GM21360 (cell line): ENCODE measurements at regions not wholly inside any gene's neighbourhood (a gene's known extent, or its start where the extent isn't known, plus 50 kb on each side); places are given as distances from the start of the nearest gene placed in this dataset.
"Not testable (repeated sequence)": the region's sequence is repeated elsewhere in the genome, so short reads cannot be mapped to it uniquely, and the experiment has no call there.

Source experiments
- ATAC-seq: cut with Tn5 transposase; IDR thresholded peaks from one replicate; pipeline ENCODE4 v1.9.1; 2021; ENCODE audit warnings: mild to moderate bottlenecking, moderate library complexity; ENCODE audit not compliant: unreplicated experiment

DNA sequence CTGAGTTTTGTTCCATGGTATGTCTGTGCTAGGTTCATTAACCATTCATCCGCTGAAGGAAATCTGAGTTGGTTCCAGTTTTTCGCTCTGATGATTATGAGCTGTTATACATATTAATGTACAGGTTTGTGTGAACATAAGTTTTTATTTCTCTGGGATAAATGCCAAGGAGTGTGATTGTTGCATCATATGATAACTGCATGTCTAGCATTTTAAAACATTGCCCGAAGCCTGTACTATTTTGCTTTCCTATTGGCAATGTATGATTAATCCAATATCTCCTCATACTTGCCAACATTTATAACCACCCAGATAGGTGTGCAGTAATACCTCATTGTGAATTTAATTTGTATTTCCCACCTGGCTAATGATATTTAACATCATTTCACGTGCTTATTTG, 322.7 kb downstream of the ZNF326 start:
- ATAC-seq = no peak

DNA sequence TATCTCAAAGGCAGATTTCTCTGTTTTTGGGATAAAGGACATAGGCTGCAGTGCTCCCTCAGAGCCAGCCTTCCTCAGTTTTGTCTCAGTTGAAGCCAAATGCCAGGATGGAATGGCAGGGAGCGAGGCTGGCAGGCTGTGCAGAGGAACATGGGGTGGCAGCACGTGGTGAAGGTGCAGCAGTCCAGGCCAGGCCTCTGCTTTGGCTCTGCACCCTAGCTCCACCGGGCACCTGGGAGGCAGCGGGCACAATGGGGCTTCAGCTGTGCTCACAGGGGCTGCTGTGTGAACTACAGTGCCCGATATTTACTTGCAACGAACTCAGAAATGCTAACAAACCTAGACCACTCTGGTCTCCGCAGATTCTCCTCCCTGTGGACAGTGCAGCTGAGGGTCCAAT, 319.6 kb downstream of the ZNF326 start:
- ATAC-seq = no peak

DNA sequence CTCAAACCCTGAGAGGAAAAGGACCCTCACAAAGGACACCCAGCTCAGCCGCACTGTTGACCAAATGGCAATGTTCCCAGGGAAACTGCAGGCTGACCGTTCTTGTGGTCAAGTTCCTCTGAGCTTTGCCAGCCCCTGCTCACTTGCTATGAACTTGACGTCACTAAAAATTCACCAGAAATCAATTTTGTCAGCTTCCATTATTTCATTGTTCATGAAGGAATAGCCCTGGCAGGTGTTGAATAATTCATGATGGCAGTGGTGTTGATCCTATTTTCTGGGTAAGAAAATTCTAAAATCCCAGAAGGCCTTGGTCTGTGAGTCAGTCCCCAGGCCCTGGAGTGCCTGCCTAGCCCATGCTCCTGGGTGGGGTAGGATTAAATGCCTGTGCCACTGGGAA, 318.9 kb downstream of the ZNF326 start:
- no peak for ATAC-seq

DNA sequence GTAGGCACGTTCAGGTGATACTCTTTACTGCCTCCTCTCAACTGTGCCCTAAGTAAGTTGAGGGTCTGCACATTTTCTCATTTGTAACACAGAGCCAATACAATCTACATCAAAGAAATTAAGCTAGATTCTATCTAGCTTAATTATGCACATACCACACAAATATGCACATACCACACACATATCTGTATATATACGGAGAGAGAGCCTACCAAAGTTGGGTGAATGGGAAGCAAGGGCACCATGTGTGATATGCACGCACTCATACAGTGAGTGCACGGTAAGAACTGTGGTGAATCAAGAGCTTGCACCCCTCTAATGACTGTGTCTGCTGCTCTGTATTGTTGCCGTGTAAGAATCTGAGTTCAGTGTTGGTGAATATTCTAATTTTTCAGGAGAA, 314.9 kb downstream of the ZNF326 start:
- ATAC-seq = no peak

GRCh38 chr1:90308421-90308820, 313.5 kb downstream of the ZNF326 start:
- no peak for ATAC-seq

DNA sequence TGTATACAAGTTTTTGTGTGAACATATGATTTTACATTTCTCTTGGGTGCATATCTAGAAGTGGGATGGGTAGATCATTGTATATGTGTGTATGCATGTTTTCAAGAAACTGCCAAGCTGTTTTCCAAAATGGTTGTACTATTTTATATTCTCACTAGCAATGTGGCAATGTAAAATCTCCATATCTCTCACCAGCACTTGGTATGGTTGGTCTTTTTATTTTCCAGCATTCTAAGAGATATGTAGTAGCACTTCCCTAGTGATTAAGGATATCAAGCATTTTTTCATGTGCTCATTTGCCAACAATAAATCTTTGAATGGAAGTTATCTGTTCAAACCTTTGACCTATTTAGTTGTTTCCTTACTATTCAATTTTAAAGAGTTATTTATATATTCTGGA, 310.7 kb downstream of the ZNF326 start:
- no peak for ATAC-seq

- no peak for ATAC-seq
These were observed 301.4 kb downstream of the ZNF326 start for GRCh38 chr1:90296327-90296726.

DNA sequence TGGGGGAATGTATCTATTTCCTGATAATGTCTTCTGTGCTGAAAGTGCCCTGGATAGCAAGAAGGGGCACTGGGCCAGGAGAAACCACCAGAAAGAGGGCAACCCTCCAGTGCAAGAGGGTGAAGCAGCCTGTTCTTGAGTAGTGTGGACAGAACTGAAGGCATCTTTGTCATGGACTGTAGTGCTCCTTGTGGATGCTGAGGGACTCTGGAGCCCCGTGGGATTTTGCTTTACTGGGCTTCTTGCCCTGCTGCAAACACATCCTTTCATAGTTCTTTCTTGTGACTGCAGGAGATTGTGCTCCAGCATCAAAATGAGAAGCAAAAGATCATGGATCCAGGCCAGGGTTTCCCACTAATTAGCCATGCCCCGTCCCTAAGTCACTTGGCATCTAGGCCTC, 300.6 kb downstream of the ZNF326 start:
- no peak for ATAC-seq

- no peak for ATAC-seq
These were observed 296.7 kb downstream of the ZNF326 start for GRCh38 chr1:90291431-90292216.

DNA sequence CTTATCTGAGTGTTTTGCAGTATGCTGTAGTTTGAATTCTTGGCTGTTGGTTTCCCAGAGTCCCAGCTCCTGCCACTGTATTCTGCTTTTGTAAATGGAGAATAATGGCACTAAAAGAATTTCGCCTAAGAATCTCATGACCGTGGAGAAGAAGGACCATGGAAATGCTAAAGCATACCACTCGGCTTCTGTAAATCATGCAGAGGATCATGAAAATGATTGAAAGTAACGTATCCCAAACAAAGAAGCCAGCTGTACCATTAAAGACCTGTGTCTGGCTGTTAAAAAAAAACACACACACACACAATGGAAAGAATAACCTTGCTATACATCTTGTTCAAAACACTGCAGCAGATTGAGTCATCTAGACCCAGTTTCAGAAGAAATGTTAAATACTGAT, 287.9 kb downstream of the ZNF326 start:
- ATAC-seq = no peak

DNA sequence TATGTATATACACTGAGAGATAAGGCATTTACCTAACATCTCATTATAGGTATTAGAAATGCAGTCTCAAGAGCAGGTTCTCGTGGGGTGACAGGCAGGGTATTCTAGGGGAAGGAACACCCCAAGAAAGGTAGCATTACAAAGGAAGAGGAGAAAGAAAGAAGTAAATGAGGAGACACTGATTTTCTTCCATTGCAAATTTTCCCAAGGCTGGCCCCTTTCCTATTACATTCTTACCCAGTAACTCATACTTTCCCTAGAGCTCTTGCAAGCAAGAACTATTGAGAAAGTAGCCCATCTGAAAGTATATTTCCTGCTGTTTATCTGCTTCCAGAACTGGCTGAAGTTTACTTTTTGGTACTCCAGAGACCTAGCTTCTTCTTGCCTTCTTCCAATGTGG, 287.0 kb downstream of the ZNF326 start:
- ATAC-seq = not testable (repeated sequence)

DNA sequence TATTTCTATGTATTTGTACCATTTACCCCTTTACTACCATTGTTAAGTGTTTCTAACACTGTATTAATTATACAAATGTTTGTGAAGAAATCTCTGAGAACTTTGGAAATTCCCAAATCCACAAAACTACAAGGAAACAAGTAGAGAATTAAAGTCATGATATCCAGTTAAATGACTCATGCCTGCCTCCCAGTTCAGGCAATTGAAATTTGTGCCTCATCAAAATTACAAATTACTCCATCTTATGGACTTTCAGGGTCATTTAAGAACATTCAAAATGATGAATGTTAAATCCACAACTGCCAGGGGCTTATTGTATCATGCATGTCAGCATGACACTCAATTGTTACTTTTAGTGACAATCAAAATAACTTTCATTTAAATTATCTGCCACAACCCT, 282.4 kb downstream of the ZNF326 start:
- ATAC-seq = no peak

DNA sequence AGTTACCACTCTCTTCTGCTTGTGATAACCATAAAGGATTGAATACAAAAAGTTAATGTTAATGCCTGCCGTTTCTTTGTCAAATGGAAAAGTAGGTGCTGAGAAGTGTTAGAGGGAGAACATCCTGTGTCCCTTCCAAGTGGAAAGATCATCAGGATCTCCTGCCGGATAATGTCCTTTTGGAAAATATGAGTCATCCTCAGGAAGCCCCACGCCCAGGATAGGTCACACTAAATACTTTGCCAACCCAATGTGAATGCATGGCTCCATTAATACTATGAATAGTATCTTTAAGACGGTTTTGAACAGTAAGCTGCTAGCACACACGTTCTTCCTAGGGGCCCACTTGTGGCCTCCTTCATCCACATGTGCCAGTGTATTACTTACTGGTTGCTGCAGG, 279.5 kb downstream of the ZNF326 start:
- ATAC-seq = no peak

DNA sequence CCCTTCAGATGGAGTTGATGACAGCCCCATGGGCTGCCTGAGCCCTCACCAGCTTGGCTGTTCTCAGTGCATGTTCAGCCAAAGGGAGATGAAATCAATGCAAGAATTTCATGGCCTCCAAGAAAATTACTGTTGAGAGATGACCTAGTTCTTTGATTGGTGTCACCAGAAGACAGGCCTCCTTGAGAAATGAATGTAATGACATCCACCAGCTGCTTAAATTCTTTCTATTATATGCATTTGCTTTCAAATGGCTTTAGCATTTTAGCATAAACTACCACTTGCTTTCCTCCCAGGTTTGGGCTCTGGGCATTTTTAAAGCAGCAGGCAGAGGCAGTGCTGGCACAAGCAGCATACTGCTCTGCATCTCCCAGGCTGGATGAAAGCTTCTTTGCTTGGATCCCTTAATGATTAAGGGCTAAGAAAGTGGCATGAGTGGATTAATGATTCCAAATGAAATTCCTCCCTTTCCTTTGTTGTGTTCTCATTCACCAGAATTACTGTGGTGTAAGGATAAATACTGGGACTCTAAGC, 278.4 kb downstream of the ZNF326 start:
- ATAC-seq = no peak

GRCh38 chr1:90262791-90263190, 267.9 kb downstream of the ZNF326 start:
- ATAC-seq = no peak

DNA sequence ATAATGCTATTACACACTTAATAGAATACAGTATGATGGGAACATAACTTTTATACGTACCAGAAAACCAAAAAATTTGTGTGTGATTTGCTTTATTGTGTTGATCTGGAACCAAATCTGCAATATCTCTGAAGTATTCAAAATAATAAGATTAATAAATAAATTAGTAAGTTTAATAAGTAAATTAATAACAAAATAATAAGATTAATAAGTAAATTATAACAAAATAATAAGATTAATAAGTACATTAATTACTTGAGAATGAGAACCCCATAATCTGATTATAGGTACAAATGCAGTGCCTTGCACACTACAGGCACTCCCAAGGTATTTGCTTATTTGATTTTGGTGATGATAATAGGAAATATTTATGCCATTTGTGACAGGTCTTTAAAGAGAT, 267.4 kb downstream of the ZNF326 start:
- no peak for ATAC-seq

- no peak for ATAC-seq
These were observed 251.2 kb downstream of the ZNF326 start for GRCh38 chr1:90246069-90246468.

DNA sequence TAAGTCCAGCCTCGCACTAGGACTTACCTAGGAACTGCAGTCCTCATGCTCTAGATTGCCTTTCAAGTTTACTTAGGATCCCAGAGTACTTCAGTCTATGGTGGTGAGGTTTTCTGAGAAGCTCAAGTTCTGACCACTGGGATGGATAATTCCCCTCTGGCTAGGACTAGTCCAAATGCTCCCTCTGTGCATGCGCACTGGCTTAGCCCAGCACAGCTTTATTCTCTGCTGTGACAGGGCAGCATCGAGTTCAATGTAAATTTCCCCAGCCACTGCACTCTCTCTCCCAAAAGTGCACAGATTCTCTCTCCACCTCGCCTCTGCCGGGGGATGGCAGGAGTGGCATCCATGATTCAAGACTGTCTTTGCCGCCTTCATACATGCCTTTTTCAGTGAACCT, 241.6 kb downstream of the ZNF326 start:
- ATAC-seq = no peak

- ATAC-seq = no peak
These were observed 228.5 kb downstream of the ZNF326 start for GRCh38 chr1:90223401-90223800.

DNA sequence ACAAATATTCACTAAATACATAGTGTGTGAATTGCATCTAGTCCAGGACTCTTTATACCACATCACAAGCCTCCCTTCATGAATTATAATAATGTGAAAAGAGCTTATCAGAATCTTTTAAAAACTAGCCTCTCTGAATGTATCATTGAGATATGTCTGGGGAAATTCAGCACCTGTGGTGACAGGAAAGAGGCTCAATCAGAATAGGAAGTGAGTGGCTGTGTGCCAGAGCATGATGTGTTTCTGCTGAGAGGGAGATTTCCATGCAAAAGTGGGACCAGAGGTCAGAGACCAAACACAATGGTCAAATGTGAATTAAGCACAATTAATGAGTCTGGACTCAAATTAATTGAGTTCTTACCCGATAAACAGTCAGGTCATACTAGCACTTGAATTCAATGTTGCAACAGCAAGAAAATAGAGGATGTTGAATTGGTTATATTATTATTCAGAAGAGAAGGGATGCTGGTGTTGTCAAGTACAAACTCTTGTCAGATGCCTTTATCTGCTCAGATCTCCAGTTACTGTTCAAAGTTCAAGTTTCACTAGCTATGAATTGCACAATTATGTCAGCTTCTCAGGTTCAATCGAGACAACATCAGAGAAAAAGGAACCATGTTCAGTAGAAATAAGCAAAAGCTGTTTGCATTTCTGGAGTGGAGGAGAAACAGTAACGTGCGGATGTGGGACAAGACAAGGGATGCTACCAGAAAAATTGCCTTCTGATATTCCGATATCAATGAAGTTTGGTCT, 226.2 kb downstream of the ZNF326 start:
- no peak for ATAC-seq

DNA sequence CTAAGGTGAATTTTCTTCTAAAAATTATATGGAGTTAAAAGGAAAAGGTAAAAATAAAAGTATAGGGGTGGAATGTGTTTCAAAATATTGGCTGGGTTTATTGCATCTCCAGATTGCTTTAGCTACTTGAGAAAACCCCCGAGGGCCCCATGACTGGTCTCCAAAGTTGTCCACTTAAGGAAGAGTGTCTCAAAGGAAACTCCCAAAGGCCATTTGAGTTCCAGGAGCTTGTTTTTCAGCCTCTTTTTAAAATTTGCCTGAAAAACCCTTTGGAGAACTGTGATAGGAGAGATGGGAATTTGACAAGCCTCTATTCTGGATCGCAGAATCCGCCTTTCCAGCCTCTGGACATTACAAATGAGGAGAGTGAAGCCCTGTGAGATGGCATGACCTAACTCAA, 225.6 kb downstream of the ZNF326 start:
- ATAC-seq = no peak

GRCh38 chr1:90219166-90219871, 224.4 kb downstream of the ZNF326 start:
- ATAC-seq = not testable (repeated sequence)
